ENCODE measurements at regions not wholly inside any gene's neighbourhood (a gene's known extent, or its start where the extent isn't known, plus 50 kb on each side); places are given as distances from the start of the nearest gene placed in this dataset.

DNA sequence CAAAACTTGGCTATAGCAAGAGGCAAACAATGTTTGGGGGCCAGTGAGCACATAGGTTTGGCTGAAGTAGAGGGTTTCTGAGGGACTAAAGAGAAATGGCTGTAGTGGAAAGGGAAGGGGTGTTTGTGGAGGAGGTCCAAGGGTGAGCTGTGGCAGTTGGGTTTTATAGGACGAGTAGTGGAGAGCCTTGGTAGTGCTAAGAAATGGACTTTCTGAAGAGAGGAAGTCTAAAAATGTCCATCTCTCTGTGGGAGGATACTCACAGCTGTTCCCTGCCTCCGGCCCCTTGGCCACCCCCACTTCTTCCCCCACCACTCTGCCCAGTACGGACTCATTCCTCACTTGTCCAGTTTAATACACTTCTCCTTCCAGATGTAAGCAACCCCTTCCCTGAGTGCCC, 64.3 kb downstream of the ZNF22 start:
- H3K79me2 ChIP-seq (ENCODE audit: low read length), result no peaks in the 10 kb centered on the region
- H3K27ac ChIP-seq (ENCODE audit: low read length), result no peak overlapping the region
- no peak overlapping the region for H3K4me3 ChIP-seq (ENCODE audit: low read length)
- DNase-seq (no peak), ATAC-seq (no peak)
- H3K9me3 ChIP-seq (ENCODE audit: low read length), result no peaks in the 10 kb centered on the region
- ChIA-PET POLR2A (ENCODE audit: unreplicated experiment) (no interaction called here), CTCF (no interaction called here)
- no peaks in the 10 kb centered on the region for H3K36me3 ChIP-seq (ENCODE audit: low read depth, low read length)
- H3K4me1 ChIP-seq (ENCODE audit: insufficient read depth, low read length), result no peaks in the 10 kb centered on the region
- intact Hi-C loops (cut with micrococcal nuclease), result no loop called here
- no peak overlapping the region for H2AFZ ChIP-seq (ENCODE audit: low read length)
- peaks cover 56% of the 10 kb centered on the region for H3K27me3 ChIP-seq (ENCODE audit: low read length)
- H3K9ac ChIP-seq (ENCODE audit: low read length), result no peak overlapping the region
- no peak overlapping the region for H3K4me2 ChIP-seq (ENCODE audit: low read length)
- no peaks in the 10 kb centered on the region for H3F3A ChIP-seq (ENCODE audit: low read length, unreplicated experiment)
- no peaks in the 10 kb centered on the region for H4K20me1 ChIP-seq (ENCODE audit: low read length)
- BruUV-seq (replicated peaks), result no TSS peak
- no peaks in the 10 kb centered on the region for H3K9me2 ChIP-seq (replicated peaks; ENCODE audit: low read length)
- TF ChIP-seq EZH2 (IDR thresholded peaks at IDR 0.05; ENCODE audit: low read length, unreplicated experiment) (no peak), CTCF (conservative IDR thresholded peaks at IDR 0.05; ENCODE audit: low read depth, low read length) (no peak), EZH2phosphoT487 (IDR thresholded peaks at IDR 0.05; ENCODE audit: borderline replicate concordance, low read length) (no peak)

DNA sequence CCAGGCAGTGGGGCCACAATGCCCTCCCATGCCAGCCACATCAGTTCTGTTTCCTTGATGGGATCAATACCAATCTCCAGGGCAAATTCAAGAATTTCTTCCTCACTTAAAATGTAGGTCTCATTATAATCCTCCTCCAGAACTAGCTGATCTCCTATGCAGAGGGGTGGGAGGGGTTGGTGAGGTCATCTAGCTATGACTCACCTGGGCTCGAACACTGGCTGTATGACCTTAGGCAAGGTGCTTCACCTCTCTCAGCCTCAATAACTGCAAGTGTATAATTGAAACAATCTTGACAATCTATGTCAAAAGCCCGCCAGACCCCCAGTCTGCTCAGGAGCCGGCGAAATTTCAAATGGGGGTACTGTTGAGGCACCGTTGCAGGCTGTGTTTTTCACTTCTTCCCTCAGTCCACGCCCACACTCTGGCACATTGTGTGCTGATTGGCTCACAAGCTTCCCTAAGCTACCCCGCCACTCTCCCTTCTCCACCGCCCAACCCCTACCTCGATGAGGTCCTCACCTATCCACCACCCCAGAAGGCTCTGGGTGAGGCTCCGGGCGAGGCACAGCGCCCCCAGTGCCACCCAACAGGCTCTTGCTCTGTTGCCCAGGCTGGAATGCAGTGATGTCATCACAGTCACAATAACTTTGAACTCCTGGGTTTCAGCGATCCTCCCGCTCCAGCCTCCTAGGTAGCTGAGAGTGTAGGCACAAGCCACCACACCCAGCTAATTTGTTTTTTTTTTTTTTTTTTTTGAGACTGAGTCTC, 70.5 kb downstream of the ZNF22 start:
- intact Hi-C loops (cut with micrococcal nuclease), result no loop called here
- no peak for DNase-seq
- Histone ChIP-seq H3K36me3 (ENCODE audit: low read depth, low read length) (no peaks in the 10 kb centered on the region), H3K4me2 (ENCODE audit: low read length) (no peak overlapping the region), H3K9ac (ENCODE audit: low read length) (no peak overlapping the region), H3K79me2 (ENCODE audit: low read length) (no peaks in the 10 kb centered on the region), H3K9me2 (replicated peaks; ENCODE audit: low read length) (no peaks in the 10 kb centered on the region), H3K4me1 (ENCODE audit: insufficient read depth, low read length) (no peaks in the 10 kb centered on the region), H3K27me3 (ENCODE audit: low read length) (peaks cover 37% of the 10 kb centered on the region; the same call in 1 of the 2 replicates), H3K27ac (ENCODE audit: low read length) (no peak overlapping the region), H2AFZ (ENCODE audit: low read length) (no peak overlapping the region), H4K20me1 (ENCODE audit: low read length) (no peaks in the 10 kb centered on the region), H3F3A (ENCODE audit: low read length, unreplicated experiment) (no peaks in the 10 kb centered on the region), H3K4me3 (ENCODE audit: low read length) (no peak overlapping the region), H3K9me3 (ENCODE audit: low read length) (peaks cover 6% of the 10 kb centered on the region; the same call in 1 of the 2 replicates)
- no peak for TF ChIP-seq EZH2 (IDR thresholded peaks at IDR 0.05; ENCODE audit: low read length, unreplicated experiment)
- no peak for TF ChIP-seq CTCF (conservative IDR thresholded peaks at IDR 0.05; ENCODE audit: low read depth, low read length)
- no peak for TF ChIP-seq EZH2phosphoT487 (IDR thresholded peaks at IDR 0.05; ENCODE audit: borderline replicate concordance, low read length)
- ChIA-PET POLR2A (ENCODE audit: unreplicated experiment) (no interaction called here), CTCF (no interaction called here)
- no peak for ATAC-seq
- BruUV-seq (replicated peaks), result no TSS peak

GRCh38 chr10:45075216-45075615, 74.5 kb downstream of the ZNF22 start:
- no peaks in the 10 kb centered on the region for H3K4me1 ChIP-seq (ENCODE audit: insufficient read depth, low read length)
- no peak overlapping the region for H2AFZ ChIP-seq (ENCODE audit: low read length)
- no peak overlapping the region for H3K4me2 ChIP-seq (ENCODE audit: low read length)
- ATAC-seq (no peak), DNase-seq (no peak)
- intact Hi-C loops (cut with micrococcal nuclease), result no loop called here
- no peak overlapping the region for H3K9ac ChIP-seq (ENCODE audit: low read length)
- no TSS peak for BruUV-seq (replicated peaks)
- no peak for TF ChIP-seq EZH2phosphoT487 (IDR thresholded peaks at IDR 0.05; ENCODE audit: borderline replicate concordance, low read length)
- TF ChIP-seq EZH2 (IDR thresholded peaks at IDR 0.05; ENCODE audit: low read length, unreplicated experiment), result no peak
- no peak for TF ChIP-seq CTCF (conservative IDR thresholded peaks at IDR 0.05; ENCODE audit: low read depth, low read length)
- H3K79me2 ChIP-seq (ENCODE audit: low read length), result no peaks in the 10 kb centered on the region
- H3K27ac ChIP-seq (ENCODE audit: low read length), result no peak overlapping the region
- no peak overlapping the region for H3K4me3 ChIP-seq (ENCODE audit: low read length)
- peaks cover 36% of the 10 kb centered on the region; the same call in 1 of the 2 replicates for H3K27me3 ChIP-seq (ENCODE audit: low read length)
- H3F3A ChIP-seq (ENCODE audit: low read length, unreplicated experiment), result no peaks in the 10 kb centered on the region
- POLR2A ChIA-PET (ENCODE audit: unreplicated experiment), result no interaction called here
- peaks cover 6% of the 10 kb centered on the region; the same call in 1 of the 2 replicates for H3K9me3 ChIP-seq (ENCODE audit: low read length)
- H3K36me3 ChIP-seq (ENCODE audit: low read depth, low read length), result no peaks in the 10 kb centered on the region
- H3K9me2 ChIP-seq (replicated peaks; ENCODE audit: low read length), result no peaks in the 10 kb centered on the region
- CTCF ChIA-PET, result no interaction called here
- no peaks in the 10 kb centered on the region for H4K20me1 ChIP-seq (ENCODE audit: low read length)

Data from PC-3 (cell line).